ENCODE measurements at regions not wholly inside any gene's neighbourhood (a gene's known extent, or its start where the extent isn't known, plus 50 kb on each side); places are given as distances from the start of the nearest gene placed in this dataset.

DNA sequence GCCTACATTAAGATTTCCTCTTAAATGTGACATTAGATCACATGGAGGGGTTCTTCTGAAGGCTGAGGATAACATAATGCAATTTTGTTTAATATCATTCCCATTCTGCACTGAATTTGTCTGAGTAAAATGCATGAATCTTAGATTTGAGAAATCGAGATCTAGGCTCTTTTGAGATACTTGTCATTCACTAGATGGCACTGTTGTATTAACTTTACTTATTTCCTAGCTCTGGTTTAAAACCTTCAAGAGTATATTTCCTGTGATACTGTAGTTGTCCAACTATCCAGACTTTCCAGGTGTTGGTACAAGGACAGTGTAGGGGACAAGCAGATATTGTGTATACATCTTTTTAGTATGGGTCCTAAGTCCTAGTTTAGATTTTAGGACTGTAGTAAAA, 91.7 kb upstream of the SEL1L start:
- H3K9me3 ChIP-seq: no peaks in the 10 kb centered on the region
- H3K4me1 ChIP-seq (ENCODE audit: insufficient read depth): no peaks in the 10 kb centered on the region
- TF ChIP-seq, protein P1, sequence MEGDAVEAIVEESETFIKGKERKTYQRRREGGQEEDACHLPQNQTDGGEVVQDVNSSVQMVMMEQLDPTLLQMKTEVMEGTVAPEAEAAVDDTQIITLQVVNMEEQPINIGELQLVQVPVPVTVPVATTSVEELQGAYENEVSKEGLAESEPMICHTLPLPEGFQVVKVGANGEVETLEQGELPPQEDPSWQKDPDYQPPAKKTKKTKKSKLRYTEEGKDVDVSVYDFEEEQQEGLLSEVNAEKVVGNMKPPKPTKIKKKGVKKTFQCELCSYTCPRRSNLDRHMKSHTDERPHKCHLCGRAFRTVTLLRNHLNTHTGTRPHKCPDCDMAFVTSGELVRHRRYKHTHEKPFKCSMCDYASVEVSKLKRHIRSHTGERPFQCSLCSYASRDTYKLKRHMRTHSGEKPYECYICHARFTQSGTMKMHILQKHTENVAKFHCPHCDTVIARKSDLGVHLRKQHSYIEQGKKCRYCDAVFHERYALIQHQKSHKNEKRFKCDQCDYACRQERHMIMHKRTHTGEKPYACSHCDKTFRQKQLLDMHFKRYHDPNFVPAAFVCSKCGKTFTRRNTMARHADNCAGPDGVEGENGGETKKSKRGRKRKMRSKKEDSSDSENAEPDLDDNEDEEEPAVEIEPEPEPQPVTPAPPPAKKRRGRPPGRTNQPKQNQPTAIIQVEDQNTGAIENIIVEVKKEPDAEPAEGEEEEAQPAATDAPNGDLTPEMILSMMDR (IDR thresholded peaks at IDR 0.05): peak in 1 of 3 donors; percentile 9
- no peak for TF ChIP-seq POLR2A (IDR thresholded peaks at IDR 0.05)
- TF ChIP-seq EP300 (IDR thresholded peaks at IDR 0.05): no peak
- no peaks in the 10 kb centered on the region for H3K36me3 ChIP-seq
- no peak overlapping the region for H3K4me3 ChIP-seq
- no peak overlapping the region for H3K27ac ChIP-seq
- intact Hi-C loops (cut with DNase I): no loop called here
- no peak for DNase-seq
- H3K27me3 ChIP-seq: no peaks in the 10 kb centered on the region
- WGBS, 3 donors: 0 to 2% (median 1%) methylated on average over 1 of the region's 1 CpG

DNA sequence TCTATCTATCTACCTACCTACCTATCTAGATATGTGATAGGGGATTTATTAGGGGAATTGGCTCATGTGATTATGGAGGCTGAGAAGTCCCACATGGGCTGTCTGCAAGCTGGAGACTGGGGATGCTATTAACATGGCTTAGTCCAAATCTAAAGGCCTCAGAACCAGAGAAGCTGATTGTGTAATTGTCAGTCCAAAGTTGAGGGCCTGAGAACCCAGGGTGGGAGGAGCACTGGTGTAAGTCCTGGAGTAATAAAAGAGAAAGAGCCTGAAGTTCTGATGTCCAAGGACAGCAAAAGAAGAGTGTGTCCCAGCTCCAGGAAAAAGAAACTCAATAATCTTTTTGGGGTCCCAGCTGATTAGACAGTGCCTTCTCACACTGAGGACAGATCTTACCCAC, 98.5 kb upstream of the SEL1L start:
- Histone ChIP-seq H3K4me1 (ENCODE audit: insufficient read depth) (no peaks in the 10 kb centered on the region), H3K27ac (no peak overlapping the region), H3K36me3 (no peaks in the 10 kb centered on the region), H3K27me3 (no peaks in the 10 kb centered on the region), H3K9me3 (no peaks in the 10 kb centered on the region), H3K4me3 (no peak overlapping the region)
- TF ChIP-seq POLR2A (IDR thresholded peaks at IDR 0.05) (no peak), EP300 (IDR thresholded peaks at IDR 0.05) (no peak)
- TF ChIP-seq, protein P1 (IDR thresholded peaks at IDR 0.05): no peak
- DNase-seq: no peak
- intact Hi-C loops (cut with DNase I): no loop called here

DNA sequence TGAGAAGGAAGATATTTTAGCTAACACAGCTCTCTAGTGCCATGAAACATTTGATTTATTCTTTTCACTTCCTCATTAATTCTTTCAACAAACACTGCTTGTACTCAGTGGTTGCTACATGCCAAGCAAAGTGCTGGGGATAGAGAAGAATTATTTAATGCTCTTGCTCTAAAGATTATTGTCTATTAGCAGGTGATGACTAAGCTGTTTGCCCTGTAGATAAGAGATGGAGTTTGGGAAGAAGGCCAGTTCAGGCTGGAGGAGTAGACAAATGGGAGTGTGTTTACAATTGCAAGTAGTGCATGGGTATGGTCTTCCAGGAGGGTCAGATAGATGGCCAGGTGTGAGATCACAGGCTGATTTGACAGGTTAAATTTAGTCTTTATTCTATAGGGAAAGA, 99.8 kb upstream of the SEL1L start:
- Histone ChIP-seq H3K9me3 (no peaks in the 10 kb centered on the region), H3K36me3 (no peaks in the 10 kb centered on the region), H3K4me1 (ENCODE audit: insufficient read depth) (peaks cover 2% of the 10 kb centered on the region), H3K4me3 (no peak overlapping the region), H3K27ac (no peak overlapping the region), H3K27me3 (no peaks in the 10 kb centered on the region)
- intact Hi-C loops (cut with DNase I): no loop called here
- no peak for TF ChIP-seq POLR2A (IDR thresholded peaks at IDR 0.05)
- TF ChIP-seq, protein P1 (IDR thresholded peaks at IDR 0.05): no peak
- TF ChIP-seq EP300 (IDR thresholded peaks at IDR 0.05): no peak
- DNase-seq: no peak

DNA sequence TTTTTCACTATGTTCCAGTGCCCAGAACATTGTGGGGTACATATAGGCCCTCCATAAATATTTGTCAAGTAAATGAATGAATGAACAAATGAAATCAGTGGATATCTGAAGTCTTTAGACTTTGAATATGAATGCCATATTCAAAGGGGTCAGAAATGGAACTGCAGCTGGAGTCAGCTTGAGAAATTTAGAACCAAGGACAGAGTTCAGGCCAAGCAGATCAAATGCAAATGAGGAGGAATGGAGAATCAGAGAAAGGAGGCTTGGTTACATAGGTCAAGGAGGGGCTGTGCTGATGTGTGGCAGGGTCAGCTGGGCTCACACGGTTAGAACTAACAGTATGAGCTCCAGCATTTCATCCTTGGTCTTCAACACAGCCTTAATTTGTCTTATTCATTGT, 104.0 kb upstream of the SEL1L start:
- no peak for DNase-seq
- no peak overlapping the region for H3K4me3 ChIP-seq
- no peak overlapping the region for H3K27ac ChIP-seq
- H3K9me3 ChIP-seq: no peaks in the 10 kb centered on the region
- H3K27me3 ChIP-seq: no peaks in the 10 kb centered on the region
- TF ChIP-seq POLR2A (IDR thresholded peaks at IDR 0.05) (no peak), EP300 (IDR thresholded peaks at IDR 0.05) (no peak)
- TF ChIP-seq, protein P1 (IDR thresholded peaks at IDR 0.05): no peak
- 7 to 36% (median 29%) methylated on average over 1 of the region's 1 CpG for WGBS, 3 donors
- peaks cover 5% of the 10 kb centered on the region for H3K4me1 ChIP-seq (ENCODE audit: insufficient read depth)
- intact Hi-C loops (cut with DNase I): no loop called here
- H3K36me3 ChIP-seq: no peaks in the 10 kb centered on the region

Data from ovary (tissue), 7 donors.